HL-60 (cell line): ENCODE measurements at regions not wholly inside any gene's neighbourhood (a gene's known extent, or its start where the extent isn't known, plus 50 kb on each side); places are given as distances from the start of the nearest gene placed in this dataset.

Source experiments
- GABPA ChIP-seq: IDR thresholded peaks from 2 replicates; pipeline ENCODE4 v1.6.1; 2012; ENCODE audit warnings: low read depth
- POLR2AphosphoS5 ChIP-seq: IDR thresholded peaks from 2 replicates; pipeline ENCODE4 v1.6.1; 2012; ENCODE audit warnings: low read depth
- REST ChIP-seq: IDR thresholded peaks from 2 replicates; pipeline ENCODE4 v1.6.1; 2012; ENCODE audit warnings: low read depth; ENCODE audit not compliant: insufficient replicate concordance
- SPI1 ChIP-seq: IDR thresholded peaks from 2 replicates; pipeline ENCODE4 v1.6.1; 2012; ENCODE audit warnings: low read depth, mild to moderate bottlenecking, borderline replicate concordance
- TF ChIP-seq, protein P1 (sequence below): IDR thresholded peaks from one replicate; pipeline ENCODE4 v1.5.1; 2011; ENCODE audit warnings: low read length, control low read depth, inconsistent platforms; ENCODE audit not compliant: insufficient read depth

GRCh38 chr9:82574911-82575310, 488.0 kb downstream of the RASEF start:
- TF ChIP-seq, protein P1, sequence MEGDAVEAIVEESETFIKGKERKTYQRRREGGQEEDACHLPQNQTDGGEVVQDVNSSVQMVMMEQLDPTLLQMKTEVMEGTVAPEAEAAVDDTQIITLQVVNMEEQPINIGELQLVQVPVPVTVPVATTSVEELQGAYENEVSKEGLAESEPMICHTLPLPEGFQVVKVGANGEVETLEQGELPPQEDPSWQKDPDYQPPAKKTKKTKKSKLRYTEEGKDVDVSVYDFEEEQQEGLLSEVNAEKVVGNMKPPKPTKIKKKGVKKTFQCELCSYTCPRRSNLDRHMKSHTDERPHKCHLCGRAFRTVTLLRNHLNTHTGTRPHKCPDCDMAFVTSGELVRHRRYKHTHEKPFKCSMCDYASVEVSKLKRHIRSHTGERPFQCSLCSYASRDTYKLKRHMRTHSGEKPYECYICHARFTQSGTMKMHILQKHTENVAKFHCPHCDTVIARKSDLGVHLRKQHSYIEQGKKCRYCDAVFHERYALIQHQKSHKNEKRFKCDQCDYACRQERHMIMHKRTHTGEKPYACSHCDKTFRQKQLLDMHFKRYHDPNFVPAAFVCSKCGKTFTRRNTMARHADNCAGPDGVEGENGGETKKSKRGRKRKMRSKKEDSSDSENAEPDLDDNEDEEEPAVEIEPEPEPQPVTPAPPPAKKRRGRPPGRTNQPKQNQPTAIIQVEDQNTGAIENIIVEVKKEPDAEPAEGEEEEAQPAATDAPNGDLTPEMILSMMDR = no peak
- no peak for TF ChIP-seq REST
- TF ChIP-seq POLR2AphosphoS5 = no peak
- no peak for TF ChIP-seq GABPA
- no peak for TF ChIP-seq SPI1
